Breast epithelium (tissue), 4 donors: ENCODE measurements at regions not wholly inside any gene's neighbourhood (a gene's known extent, or its start where the extent isn't known, plus 50 kb on each side); places are given as distances from the start of the nearest gene placed in this dataset.

Experiments used
- DNase-seq, 2 donors: peaks; one replicate each; pipeline ENCODE4 v3.0.0-alpha.2; 2019; ENCODE audit warnings: low spot score in 2 of 2
- H3K27ac ChIP-seq, 2 donors: fragments of 200-600 bp; sonication (generic) in 1 of 2; one replicate each; pipeline ENCODE4 v1.5.1; 2016 to 2019; ENCODE audit warnings: mild to moderate bottlenecking in 1 of 2
- H3K27me3 ChIP-seq, 2 donors: fragments of 200-600 bp; sonication (generic) in 1 of 2; one replicate each; pipeline versions ENCODE4 v1.5.1 to v1.6.0; 2017 to 2019; ENCODE audit warnings: control low read depth in 1 of 2, mild to moderate bottlenecking in 1 of 2
- H3K36me3 ChIP-seq: fragments of 200-600 bp; one replicate; pipeline ENCODE4 v1.5.1; 2019
- H3K4me1 ChIP-seq, 2 donors: fragments of 200-600 bp; sonication (generic); one replicate each; pipeline ENCODE4 v1.5.1; 2016 to 2019; ENCODE audit warnings: control low read depth in 1 of 2
- H3K4me3 ChIP-seq, 3 donors: fragments of 200-600 bp; sonication (generic); 1 replicate in 2 of 3; 2 replicates in 1 of 3; pipeline ENCODE4 v1.5.1; 2016 to 2019; ENCODE audit warnings: mild to moderate bottlenecking in 3 of 3, moderate library complexity in 2 of 3
- H3K9me3 ChIP-seq, 2 donors: fragments of 200-600 bp; sonication (generic) in 1 of 2; one replicate each; pipeline ENCODE4 v1.5.1; 2016 to 2019; ENCODE audit warnings: control low read depth in 1 of 2
- CTCF ChIP-seq, 3 donors: fragments of 450-650 bp; IDR thresholded peaks; one replicate each; pipeline ENCODE4 v1.5.1; 2016 to 2017; ENCODE audit warnings: antibody characterized with exemption in 3 of 3, mild to moderate bottlenecking in 3 of 3, moderate library complexity in 3 of 3
- POLR2A ChIP-seq: fragments of 450-650 bp; IDR thresholded peaks from one replicate; pipeline ENCODE4 v1.6.1; 2016; ENCODE audit warnings: antibody characterized with exemption, mild to moderate bottlenecking, moderate library complexity
- POLR2AphosphoS5 ChIP-seq, 3 donors: sonication (generic); formaldehyde crosslinking; IDR thresholded peaks; one replicate each; pipeline ENCODE4 v1.6.1; 2017; ENCODE audit warnings: antibody characterized with exemption in 3 of 3
- intact Hi-C: fragments of 100-400 bp; cut with DNase I; formaldehyde crosslinking; loops from one replicate; pipeline ENCODE4 v1.15.1; 2023; ENCODE audit warnings: low total_unique reads

DNA sequence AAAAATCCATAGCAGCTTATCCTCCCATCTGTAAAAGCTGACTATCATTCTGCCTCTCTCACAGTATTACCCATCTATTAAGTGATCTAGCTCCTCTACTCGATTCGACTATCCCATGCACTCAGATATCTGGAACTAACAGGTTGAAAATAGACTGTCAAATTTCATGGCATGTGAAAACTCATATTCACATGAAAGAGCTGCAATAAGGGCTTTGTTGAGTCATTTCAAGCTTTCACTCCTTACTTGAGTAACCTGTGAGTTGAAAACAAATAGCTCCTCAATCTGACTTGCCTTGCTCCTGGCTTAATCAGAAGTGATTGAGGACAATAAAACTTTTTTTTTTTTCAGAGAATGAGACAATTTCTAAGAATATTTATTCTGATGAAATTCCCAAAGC, 192.4 kb upstream of the ERBB4 start:
- Histone ChIP-seq H3K36me3 (no peaks in the 10 kb centered on the region), H3K9me3 (no peaks in the 10 kb centered on the region), H3K4me1 (no peaks in the 10 kb centered on the region), H3K27ac (no peak overlapping the region), H3K27me3 (no peaks in the 10 kb centered on the region), H3K4me3 (no peak overlapping the region)
- intact Hi-C loops: no loop called here
- DNase-seq: no peak
- TF ChIP-seq POLR2A (no peak), POLR2AphosphoS5 (IDR thresholded peaks at IDR 0.05) (no peak), CTCF (IDR thresholded peaks at IDR 0.05) (no peak)

DNA sequence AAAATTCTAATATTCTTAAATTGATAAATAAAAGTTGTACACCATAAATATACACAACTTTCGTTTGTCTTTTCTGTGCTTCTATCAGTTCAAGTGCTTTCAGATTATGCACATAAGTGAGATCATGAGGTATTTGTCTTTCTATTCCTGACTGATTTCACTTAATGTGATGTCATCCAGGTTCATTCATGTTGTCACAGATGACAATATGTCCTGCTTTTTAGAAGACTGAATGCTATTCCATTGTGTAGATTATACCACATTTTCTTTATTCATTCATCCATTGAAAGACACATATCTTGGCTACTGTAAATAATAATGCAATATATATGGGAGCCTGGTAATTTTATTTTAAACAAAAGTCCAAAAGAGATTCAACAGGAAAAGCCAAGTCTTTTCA, 190.1 kb upstream of the ERBB4 start:
- H3K36me3 ChIP-seq: no peaks in the 10 kb centered on the region
- no peak overlapping the region for H3K4me3 ChIP-seq
- H3K27ac ChIP-seq: no peak overlapping the region
- no peaks in the 10 kb centered on the region for H3K4me1 ChIP-seq
- TF ChIP-seq POLR2A (no peak), POLR2AphosphoS5 (IDR thresholded peaks at IDR 0.05) (no peak), CTCF (IDR thresholded peaks at IDR 0.05) (no peak)
- H3K9me3 ChIP-seq: no peaks in the 10 kb centered on the region
- no peaks in the 10 kb centered on the region for H3K27me3 ChIP-seq
- intact Hi-C loops: no loop called here
- no peak for DNase-seq

- Histone ChIP-seq H3K4me3 (no peak overlapping the region), H3K36me3 (no peaks in the 10 kb centered on the region), H3K4me1 (no peaks in the 10 kb centered on the region), H3K27ac (no peak overlapping the region), H3K9me3 (no peaks in the 10 kb centered on the region), H3K27me3 (no peaks in the 10 kb centered on the region)
- TF ChIP-seq CTCF (IDR thresholded peaks at IDR 0.05) (no peak), POLR2A (no peak), POLR2AphosphoS5 (IDR thresholded peaks at IDR 0.05) (no peak)
- DNase-seq: no peak
- intact Hi-C loops: no loop called here
Measured at GRCh38 chr2:212727751-212728150, 189.1 kb upstream of the ERBB4 start.

DNA sequence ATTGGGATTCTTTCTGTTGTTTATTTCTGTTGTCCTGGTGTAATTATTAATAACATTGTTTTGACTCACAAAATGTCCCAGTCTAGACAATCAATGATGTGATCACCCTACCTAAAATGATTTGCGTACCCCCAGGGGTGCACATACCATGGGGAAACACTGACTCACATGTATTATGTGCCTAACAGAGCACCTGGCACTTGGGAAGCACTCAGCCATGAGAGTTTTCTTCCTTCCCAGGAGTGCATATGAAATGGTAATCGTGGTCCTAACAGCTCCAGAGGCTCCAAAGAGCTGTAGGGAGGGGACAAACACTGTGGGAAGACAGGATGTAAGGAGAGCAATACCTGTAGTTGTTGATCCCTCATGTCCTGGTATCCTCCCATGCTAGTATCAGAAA, 187.8 kb upstream of the ERBB4 start:
- H3K4me1 ChIP-seq: no peaks in the 10 kb centered on the region
- no peak for TF ChIP-seq POLR2AphosphoS5 (IDR thresholded peaks at IDR 0.05)
- no peak for TF ChIP-seq POLR2A
- TF ChIP-seq CTCF (IDR thresholded peaks at IDR 0.05): no peak
- no peak overlapping the region for H3K4me3 ChIP-seq
- peaks cover 0 to under 1% of the 10 kb centered on the region in 2 donors for H3K9me3 ChIP-seq
- no peak for DNase-seq
- no peaks in the 10 kb centered on the region for H3K27me3 ChIP-seq
- no peaks in the 10 kb centered on the region for H3K36me3 ChIP-seq
- no peak overlapping the region for H3K27ac ChIP-seq
- intact Hi-C loops: no loop called here

GRCh38 chr2:212725180-212725579, 186.6 kb upstream of the ERBB4 start:
- no peaks in the 10 kb centered on the region for H3K27me3 ChIP-seq
- TF ChIP-seq CTCF (IDR thresholded peaks at IDR 0.05) (no peak), POLR2A (no peak), POLR2AphosphoS5 (IDR thresholded peaks at IDR 0.05) (no peak)
- intact Hi-C loops: no loop called here
- DNase-seq: no peak
- H3K9me3 ChIP-seq: peaks cover 0 to 7% of the 10 kb centered on the region in 2 donors
- no peaks in the 10 kb centered on the region for H3K4me1 ChIP-seq
- H3K36me3 ChIP-seq: no peaks in the 10 kb centered on the region
- no peak overlapping the region for H3K27ac ChIP-seq
- no peak overlapping the region for H3K4me3 ChIP-seq
